Heart left ventricle (tissue), 13 donors: ENCODE measurements at regions not wholly inside any gene's neighbourhood (a gene's known extent, or its start where the extent isn't known, plus 50 kb on each side); places are given as distances from the start of the nearest gene placed in this dataset.

Source experiments
- CTCF ChIP-seq, 12 donors: fragments of 200-600 bp; sonication (generic) in 4 of 12; IDR thresholded peaks; one replicate each; pipeline versions ENCODE4 v1.5.0 to v1.8.0; 2018 to 2022; ENCODE audit warnings: antibody characterized with exemption in 12 of 12, mild to moderate bottlenecking in 5 of 12
- POLR2A ChIP-seq, 2 donors: fragments of 450-650 bp; IDR thresholded peaks; one replicate each; pipeline ENCODE4 v1.6.1; 2017; ENCODE audit warnings: antibody characterized with exemption in 2 of 2, mild to moderate bottlenecking in 2 of 2, moderate library complexity in 2 of 2
- donor health status: ischemic (EF 13 %, LVEDD 7.1; RV severe dilation, severe dysfunction).
- donor health status: DM: no; HTN: yes; CAD: no.
- donor health status: DM: no; HTN: no; CAD: no.
- donor health status: ischemic (EF 25% LVEDD 6.9; RV normal size, moderate dysfunction).
- donor health status: ischemic (EF 25% LVEDD 5.7; RV mildly dilated, moderate dysfunction).
- donor health status: ischemic (EF 35%, LVEDD 5.7; RV mildly dilated, moderate dysfunction).
- donor health status: nonischemic (EF 11% LVEDD 7.7; RV severe dilation, severe dysfunction).
- donor health status: DM: yes; HTN: yes; CAD: no.
- donor health status: PGD.
- donor health status: ischemic (EF 29% LVEDD 5.4; RV normal size, mild dysfunction).
- donor health status: nonischemic (EF 23%, LVEDD 6.1; RV moderate dilation, normal function).

GRCh38 chr1:8159470-8160024, 133.4 kb upstream of the ERRFI1 start:
- TF ChIP-seq CTCF (IDR thresholded peaks at IDR 0.05) (no peak), POLR2A (IDR thresholded peaks at IDR 0.05) (no peak)
